HUES64 (cell line): ENCODE measurements at regions not wholly inside any gene's neighbourhood (a gene's known extent, or its start where the extent isn't known, plus 50 kb on each side); places are given as distances from the start of the nearest gene placed in this dataset.

ENCODE experiments used
- H3K27ac ChIP-seq: 2 replicates; pipeline ENCODE4 v1.7.0; 2013; ENCODE audit warnings: low read depth, low read length, inconsistent platforms
- H3K27me3 ChIP-seq: 2 replicates; pipeline ENCODE4 v1.6.1; 2013; ENCODE audit warnings: mild to moderate bottlenecking, low read length; ENCODE audit not compliant: insufficient read depth
- H3K36me3 ChIP-seq: 2 replicates; pipeline ENCODE4 v1.6.1; 2013; ENCODE audit warnings: mild to moderate bottlenecking, low read length; ENCODE audit not compliant: insufficient read depth
- H3K4me1 ChIP-seq: 2 replicates; pipeline ENCODE4 v1.6.1; 2013; ENCODE audit warnings: mild to moderate bottlenecking, low read length, moderate library complexity; ENCODE audit not compliant: insufficient read depth
- H3K4me3 ChIP-seq: 2 replicates; pipeline ENCODE4 v1.5.1; 2013; ENCODE audit warnings: mild to moderate bottlenecking, low read length, moderate library complexity
- H3K9ac ChIP-seq: 2 replicates; pipeline ENCODE4 v1.6.1; 2013; ENCODE audit warnings: mild to moderate bottlenecking, low read depth, low read length
- H3K9me3 ChIP-seq: 2 replicates; pipeline ENCODE4 v1.6.1; 2013; ENCODE audit warnings: low read depth, low read length; ENCODE audit not compliant: insufficient read depth
- WGBS: fragments of 150-250, 120-280 bp; methylation state at CpG from one replicate; pipeline ENCODE4 v1.1.7; 2013; ENCODE audit warnings: missing lambda C conversion rate; 5-methylcytosine and 5-hydroxymethylcytosine counted together

GRCh38 chr14:100408350-100409002 is 85.3 kb downstream of the SLC25A47 start:
- Histone ChIP-seq H3K9me3 (no peaks in the 10 kb centered on the region), H3K36me3 (no peaks in the 10 kb centered on the region), H3K27ac (no peak overlapping the region), H3K4me3 (no peak overlapping the region), H3K4me1 (peaks cover 28% of the 10 kb centered on the region), H3K27me3 (no peaks in the 10 kb centered on the region), H3K9ac (no peak overlapping the region)
- WGBS, result 81% methylated on average over 10 of the region's 10 CpGs

- Histone ChIP-seq H3K36me3 (no peaks in the 10 kb centered on the region), H3K9ac (no peak overlapping the region), H3K27ac (no peak overlapping the region), H3K9me3 (no peaks in the 10 kb centered on the region), H3K4me3 (no peak overlapping the region), H3K27me3 (no peaks in the 10 kb centered on the region), H3K4me1 (peaks cover 28% of the 10 kb centered on the region)
- WGBS, result 90% methylated on average over 6 of the region's 6 CpGs
Measured at GRCh38 chr14:100409003-100409360, 85.8 kb downstream of the SLC25A47 start.

- Histone ChIP-seq H3K9ac (no peak overlapping the region), H3K9me3 (no peaks in the 10 kb centered on the region), H3K36me3 (no peaks in the 10 kb centered on the region), H3K27ac (peak overlapping the region; percentile 2; the same call in 1 of the 2 replicates), H3K4me1 (peaks cover 28% of the 10 kb centered on the region), H3K4me3 (no peak overlapping the region), H3K27me3 (no peaks in the 10 kb centered on the region)
- 67% methylated on average over 2 of the region's 2 CpGs for WGBS
Measured at GRCh38 chr14:100409651-100410050, 86.5 kb downstream of the SLC25A47 start.

GRCh38 chr14:100410056-100410565 is 87.0 kb downstream of the SLC25A47 start:
- Histone ChIP-seq H3K27me3 (no peaks in the 10 kb centered on the region), H3K4me3 (no peak overlapping the region), H3K9ac (no peak overlapping the region), H3K27ac (peak overlapping the region; percentile 2; the same call in 1 of the 2 replicates), H3K9me3 (no peaks in the 10 kb centered on the region), H3K36me3 (no peaks in the 10 kb centered on the region), H3K4me1 (peaks cover 28% of the 10 kb centered on the region)
- 24% methylated on average over 8 of the region's 8 CpGs for WGBS

- H3K27ac ChIP-seq, result no peak overlapping the region
- no peak overlapping the region for H3K9ac ChIP-seq
- H3K27me3 ChIP-seq, result no peaks in the 10 kb centered on the region
- H3K36me3 ChIP-seq, result no peaks in the 10 kb centered on the region
- WGBS, result 94% methylated on average over 7 of the region's 7 CpGs
- no peak overlapping the region for H3K4me3 ChIP-seq
- H3K9me3 ChIP-seq, result no peaks in the 10 kb centered on the region
- H3K4me1 ChIP-seq, result peaks cover 21% of the 10 kb centered on the region
Measured at GRCh38 chr14:100413699-100414098, 90.6 kb downstream of the SLC25A47 start.

GRCh38 chr14:100415226-100415625 is 92.1 kb downstream of the SLC25A47 start:
- no peak overlapping the region for H3K9ac ChIP-seq
- peaks cover 6% of the 10 kb centered on the region for H3K4me1 ChIP-seq
- no peaks in the 10 kb centered on the region for H3K9me3 ChIP-seq
- no peak overlapping the region for H3K27ac ChIP-seq
- 96% methylated on average over 3 of the region's 3 CpGs for WGBS
- H3K27me3 ChIP-seq, result no peaks in the 10 kb centered on the region
- no peak overlapping the region for H3K4me3 ChIP-seq
- H3K36me3 ChIP-seq, result no peaks in the 10 kb centered on the region

- 92% methylated on average over 8 of the region's 8 CpGs for WGBS
- no peaks in the 10 kb centered on the region for H3K36me3 ChIP-seq
- H3K9ac ChIP-seq, result no peak overlapping the region
- no peaks in the 10 kb centered on the region for H3K27me3 ChIP-seq
- 0 out of 2 replicates have a peak, but pooled peaks cover 4% of the 10 kb centered on the region for H3K4me1 ChIP-seq
- H3K27ac ChIP-seq, result no peak overlapping the region
- no peaks in the 10 kb centered on the region for H3K9me3 ChIP-seq
- H3K4me3 ChIP-seq, result no peak overlapping the region
Measured at GRCh38 chr14:100416081-100416680, 93.0 kb downstream of the SLC25A47 start.

GRCh38 chr14:100416921-100417860 is 94.1 kb downstream of the SLC25A47 start:
- H3K4me3 ChIP-seq, result no peak overlapping the region
- no peak overlapping the region for H3K27ac ChIP-seq
- 60% methylated on average over 13 of the region's 13 CpGs for WGBS
- H3K9me3 ChIP-seq, result no peaks in the 10 kb centered on the region
- no peaks in the 10 kb centered on the region for H3K36me3 ChIP-seq
- 0 out of 2 replicates have a peak, but pooled peaks cover 4% of the 10 kb centered on the region for H3K4me1 ChIP-seq
- no peak overlapping the region for H3K9ac ChIP-seq
- H3K27me3 ChIP-seq, result no peaks in the 10 kb centered on the region

- H3K36me3 ChIP-seq, result no peaks in the 10 kb centered on the region
- 0 out of 2 replicates have a peak, but pooled peaks cover 4% of the 10 kb centered on the region for H3K4me1 ChIP-seq
- H3K9me3 ChIP-seq, result no peaks in the 10 kb centered on the region
- H3K9ac ChIP-seq, result no peak overlapping the region
- H3K4me3 ChIP-seq, result no peak overlapping the region
- H3K27me3 ChIP-seq, result no peaks in the 10 kb centered on the region
- 87% methylated on average over 4 of the region's 4 CpGs for WGBS
- H3K27ac ChIP-seq, result no peak overlapping the region
Measured at GRCh38 chr14:100419856-100420255, 96.7 kb downstream of the SLC25A47 start.

GRCh38 chr14:100421756-100422470 is 98.8 kb downstream of the SLC25A47 start:
- Histone ChIP-seq H3K27ac (no peak overlapping the region), H3K4me3 (no peak overlapping the region)
- WGBS, result 46% methylated on average over 2 of the region's 2 CpGs

More at GRCh38 chr14:100421756-100422470, 98.8 kb downstream of the SLC25A47 start:
- no peaks in the 10 kb centered on the region for H3K27me3 ChIP-seq
- no peaks in the 10 kb centered on the region for H3K9me3 ChIP-seq
- H3K4me1 ChIP-seq, result peaks cover 12% of the 10 kb centered on the region
- H3K9ac ChIP-seq, result no peak overlapping the region
- H3K36me3 ChIP-seq, result no peaks in the 10 kb centered on the region
